ENCODE measurements at regions not wholly inside any gene's neighbourhood (a gene's known extent, or its start where the extent isn't known, plus 50 kb on each side); places are given as distances from the start of the nearest gene placed in this dataset.
A peak's percentile ranks its signal among the peaks of the same experiment; 100 is the strongest.

GRCh38 chr12:61857968-61858367 lies 402.2 kb upstream of the USP15 start:
- no peak overlapping the region for H3K23ac ChIP-seq (ENCODE audit: insufficient read length)
- no peaks in the 10 kb centered on the region; the same call in 1 of the 2 replicates for H3K23me2 ChIP-seq (ENCODE audit: low read depth, low read length)
- H4K20me1 ChIP-seq (replicated peaks in 1 of 2; ENCODE audit: control insufficient read depth in 1 of 2, insufficient read depth in 2 of 2, low read length in 2 of 2): no peaks in the 10 kb centered on the region
- H4K5ac ChIP-seq (ENCODE audit: insufficient read length, low read depth, low read length): no peak overlapping the region
- H2AFZ ChIP-seq (ENCODE audit: low read length): no peak overlapping the region
- H3K36me3 ChIP-seq (ENCODE audit: control insufficient read depth in 2 of 4, insufficient read depth in 4 of 4, low read length in 3 of 4): no peaks in the 10 kb centered on the region; a peak in 1 of 8 replicates
- no peak overlapping the region for H2BK120ac ChIP-seq (replicated peaks; ENCODE audit: low read depth, low read length)
- H3K9me3 ChIP-seq (ENCODE audit: insufficient read depth in 2 of 2, low read depth in 1 of 2, low read length in 1 of 2): no peaks in the 10 kb centered on the region
- H3K27me3 ChIP-seq (replicated peaks in 1 of 4; ENCODE audit: control insufficient read depth in 3 of 4, extremely low read depth in 1 of 4, insufficient read depth in 3 of 4, low read length in 3 of 4): no peaks in the 10 kb centered on the region
- DNase-seq (ENCODE audit: low read depth in 1 of 2, low spot score in 2 of 2) (no peak), FAIRE-seq (no peak)
- no peak overlapping the region for H2BK20ac ChIP-seq (ENCODE audit: low read length)
- H2BK5ac ChIP-seq (ENCODE audit: low read depth, low read length): no peak overlapping the region
- no peak overlapping the region for H3K4me2 ChIP-seq (ENCODE audit: insufficient read depth in 1 of 2, low read depth in 2 of 2, low read length in 2 of 2)
- no peak overlapping the region for H3K27ac ChIP-seq (ENCODE audit: low read depth, low read length)
- H3K14ac ChIP-seq (ENCODE audit: insufficient read length): no peak overlapping the region
- H3K9ac ChIP-seq (replicated peaks in 1 of 4; ENCODE audit: extremely low read depth in 1 of 4, low read depth in 3 of 4, low read length in 3 of 4): no peak overlapping the region
- no peaks in the 10 kb centered on the region for H3K4me1 ChIP-seq (replicated peaks in 1 of 4; ENCODE audit: control insufficient read depth in 3 of 4, insufficient read depth in 4 of 4, low read length in 3 of 4)
- peak in 1 of 3 experiments; percentile 2; a peak in 1 of 4 replicates for TF ChIP-seq CTCF (IDR thresholded peaks at IDR 0.05; ENCODE audit: control extremely low read depth in 1 of 3, insufficient read depth in 1 of 3, low read depth in 1 of 3, low read length in 3 of 3)
- no peak for TF ChIP-seq SP2 (IDR thresholded peaks at IDR 0.05; ENCODE audit: low read length)
- TF ChIP-seq TAF1 (IDR thresholded peaks at IDR 0.05; ENCODE audit: low read depth, low read length): no peak
- TF ChIP-seq HDAC2 (IDR thresholded peaks at IDR 0.05; ENCODE audit: borderline replicate concordance in 1 of 2, low read depth in 2 of 2, low read length in 2 of 2): no peak
- TF ChIP-seq CTBP2 (IDR thresholded peaks at IDR 0.05; ENCODE audit: borderline replicate concordance, insufficient read depth, insufficient read length, low read length): no peak
- no peak for TF ChIP-seq USF2 (IDR thresholded peaks at IDR 0.05; ENCODE audit: low read length)
- no peak overlapping the region for H2BK15ac ChIP-seq (ENCODE audit: low read length)
- H3K79me2 ChIP-seq (ENCODE audit: control insufficient read depth in 1 of 2, insufficient read depth in 2 of 2, low read length in 2 of 2): no peaks in the 10 kb centered on the region
- no peak overlapping the region for H3K18ac ChIP-seq (ENCODE audit: extremely low read depth, low read length)
- no peak overlapping the region for H3K56ac ChIP-seq (replicated peaks; ENCODE audit: insufficient read length, low read depth, low read length)
- H4K91ac ChIP-seq (replicated peaks; ENCODE audit: insufficient read length, low read length): no peak overlapping the region
- no peak overlapping the region for H4K8ac ChIP-seq (ENCODE audit: extremely low read depth, insufficient read depth, low read length)
- POLR2A ChIA-PET (ENCODE audit: partially characterized antibody): no interaction called here
- CTCF ChIA-PET (ENCODE audit: partially characterized antibody): interaction anchor here (1.6 kb wide), 1 partner anchor 75 kb away, joined by 3 read pairs; no protein-coding TSS in a partner anchor
- no peak overlapping the region for H2BK12ac ChIP-seq (ENCODE audit: low read depth, low read length)
- H3K4ac ChIP-seq (replicated peaks; ENCODE audit: insufficient read length, low read depth, low read length): no peak overlapping the region
- no peaks in the 10 kb centered on the region for H3K79me1 ChIP-seq (ENCODE audit: low read depth, low read length)
- no peak overlapping the region for H2AK5ac ChIP-seq (ENCODE audit: low read depth, low read length)
- 93% methylated on average over 2 of the region's 2 CpGs; no CpG with 5 or more reads in 1 of the 2 experiments for WGBS, 2 experiments (ENCODE audit: extremely low coverage in 1 of 2, insufficient coverage in 1 of 2, insufficient read length in 1 of 2, insufficient replicate concordance in 2 of 2, low coverage in 1 of 2, low lambda C conversion rate in 2 of 2, missing lambda C conversion rate in 1 of 2)
- H3K4me3 ChIP-seq (ENCODE audit: extremely low read depth in 1 of 4, insufficient read depth in 2 of 4, low read depth in 3 of 4, low read length in 4 of 4): no peak overlapping the region
